Fibroblast of lung (primary cell): ENCODE measurements at regions not wholly inside any gene's neighbourhood (a gene's known extent, or its start where the extent isn't known, plus 50 kb on each side); places are given as distances from the start of the nearest gene placed in this dataset.

Experiments
- CTCF ChIP-seq, 2 donors: IDR thresholded peaks in 1 of 2; conservative IDR thresholded peaks in 1 of 2; 1 replicate in 1 of 2; 2 replicates in 1 of 2; pipeline ENCODE4 v1.5.1; 2011 to 2012; ENCODE audit warnings: low read length in 2 of 2, control low read depth in 1 of 2, inconsistent platforms in 1 of 2, low read depth in 1 of 2, mild to moderate bottlenecking in 1 of 2
- EZH2 ChIP-seq: IDR thresholded peaks from 2 replicates; pipeline ENCODE4 v1.5.1; 2012; ENCODE audit warnings: low read length, control low read depth, mild to moderate bottlenecking; ENCODE audit errors: missing control alignments

GRCh38 chr14:97179573-97179972 is 382.4 kb downstream of the VRK1 start:
- TF ChIP-seq CTCF (conservative IDR thresholded peaks at IDR 0.05 in 1 of 2, IDR thresholded peaks at IDR 0.05 in 1 of 2; ENCODE audit: low read depth in 1 of 2, low read length in 2 of 2) = no peak
- TF ChIP-seq EZH2 = no peak
